GM23338 (cell line): ENCODE measurements at regions not wholly inside any gene's neighbourhood (a gene's known extent, or its start where the extent isn't known, plus 50 kb on each side); places are given as distances from the start of the nearest gene placed in this dataset.

Experiments
- ATAC-seq: fragments of 200-7000 bp; cut with Tn5 transposase; 3 replicates; pipeline ENCODE4 v1.9.1; 2020
- DNase-seq: peaks from one replicate; pipeline ENCODE4 v3.0.0-alpha.2; 2015; ENCODE audit warnings: low spot score
- H2AFZ ChIP-seq: fragments of 200-600 bp; sonication (generic); 2 replicates; pipeline ENCODE4 v1.8.0; 2016; ENCODE audit warnings: antibody characterized with exemption, mild to moderate bottlenecking, moderate library complexity
- H3F3A ChIP-seq: fragments of 200-600 bp; sonication (generic); replicated peaks from 2 replicates; pipeline ENCODE4 v1.8.0; 2017; ENCODE audit warnings: antibody characterized with exemption, mixed run types, low read depth
- H3K27ac ChIP-seq: fragments of 200-600 bp; sonication (generic); 2 replicates; pipeline ENCODE4 v1.6.1; 2016; ENCODE audit warnings: low read depth
- H3K27me3 ChIP-seq: fragments of 200-600 bp; sonication (generic); 2 replicates; pipeline ENCODE4 v1.8.0; 2016; ENCODE audit warnings: mild to moderate bottlenecking, mixed run types, moderate library complexity; ENCODE audit not compliant: insufficient read depth
- H3K36me3 ChIP-seq: fragments of 200-600 bp; sonication (generic); 2 replicates; pipeline ENCODE4 v1.8.0; 2016; ENCODE audit warnings: mild to moderate bottlenecking; ENCODE audit not compliant: insufficient read depth
- H3K4me1 ChIP-seq: fragments of 200-600 bp; sonication (generic); 2 replicates; pipeline ENCODE4 v1.8.0; 2016; ENCODE audit warnings: mild to moderate bottlenecking, moderate library complexity; ENCODE audit not compliant: insufficient read depth
- H3K4me2 ChIP-seq: fragments of 200-600 bp; sonication (generic); 2 replicates; pipeline ENCODE4 v1.7.1; 2017; ENCODE audit warnings: mixed run types
- H3K4me3 ChIP-seq: fragments of 200-600 bp; sonication (generic); 2 replicates; pipeline ENCODE4 v1.6.1; 2016; ENCODE audit warnings: mixed run types
- H3K79me2 ChIP-seq: fragments of 200-600 bp; sonication (generic); replicated peaks from 2 replicates; pipeline ENCODE4 v1.8.0; 2017; ENCODE audit warnings: mild to moderate bottlenecking; ENCODE audit not compliant: insufficient read depth
- H3K9me2 ChIP-seq: fragments of 200-600 bp; sonication (generic); 2 replicates; pipeline ENCODE4 v1.8.0; 2017; ENCODE audit not compliant: insufficient read depth
- H4K20me1 ChIP-seq: fragments of 200-600 bp; sonication (generic); replicated peaks from 2 replicates; pipeline ENCODE4 v1.8.0; 2017; ENCODE audit warnings: mild to moderate bottlenecking; ENCODE audit not compliant: insufficient read depth
- H3K27ac Mint-ChIP-seq: 2 replicates; pipeline ENCODE4 v1.8.0; 2020; ENCODE audit warnings: inconsistent platforms, mild to moderate bottlenecking, moderate library complexity, mixed read lengths
- H3K27me3 Mint-ChIP-seq: 3 replicates; pipeline ENCODE4 v1.8.0; 2022; ENCODE audit warnings: low read depth, mild to moderate bottlenecking, moderate library complexity, mixed read lengths, inconsistent platforms; ENCODE audit not compliant: insufficient read depth, poor library complexity
- H3K36me3 Mint-ChIP-seq: 3 replicates; pipeline ENCODE4 v1.8.0; 2021; ENCODE audit warnings: low read depth, mild to moderate bottlenecking, inconsistent platforms, moderate library complexity, mixed read lengths
- H3K4me1 Mint-ChIP-seq: 3 replicates; pipeline ENCODE4 v1.8.0; 2020; ENCODE audit warnings: mild to moderate bottlenecking, inconsistent platforms, mixed read lengths
- H3K4me3 Mint-ChIP-seq: 3 replicates; pipeline ENCODE4 v1.8.0; 2021; ENCODE audit warnings: moderate library complexity, mild to moderate bottlenecking, inconsistent platforms, mixed read lengths
- H3K9me3 Mint-ChIP-seq: 3 replicates; pipeline ENCODE4 v1.8.0; 2020; ENCODE audit warnings: moderate library complexity, mild to moderate bottlenecking, inconsistent platforms, mixed read lengths
- CREB1 ChIP-seq: fragments of 250-450 bp; sonication (Bioruptor Pico); IDR thresholded peaks from 2 replicates; pipeline ENCODE4 v1.5.0; 2020; ENCODE audit warnings: low read depth, mild to moderate bottlenecking, moderate library complexity
- CTCF ChIP-seq, 2 experiments: fragments of 200-600 bp in 1 of 2; sonication (generic) in 1 of 2; conservative IDR thresholded peaks; 2 replicates each; pipeline versions ENCODE4 v1.5.1 to v1.6.1; 2016 to 2017; ENCODE audit warnings: antibody characterized with exemption in 2 of 2, low read depth in 2 of 2, mild to moderate bottlenecking in 2 of 2, moderate library complexity in 1 of 2
- EZH2phosphoT487 ChIP-seq: fragments of 200-600 bp; sonication (generic); IDR thresholded peaks from one replicate; pipeline ENCODE4 v1.8.1; 2018; ENCODE audit warnings: antibody characterized with exemption; ENCODE audit not compliant: unreplicated experiment
- JUNB ChIP-seq: IDR thresholded peaks from one replicate; pipeline ENCODE4 v1.6.1; 2016; ENCODE audit warnings: antibody characterized with exemption; ENCODE audit not compliant: unreplicated experiment
- NANOG ChIP-seq: IDR thresholded peaks from 2 replicates; pipeline ENCODE4 v1.6.1; 2016; ENCODE audit warnings: antibody characterized with exemption, borderline replicate concordance
- POLR2AphosphoS5 ChIP-seq: IDR thresholded peaks from 2 replicates; pipeline ENCODE4 v1.6.1; 2016; ENCODE audit warnings: antibody characterized with exemption, low read depth
- REST ChIP-seq: IDR thresholded peaks from one replicate; pipeline ENCODE4 v1.6.1; 2018; ENCODE audit warnings: antibody characterized with exemption; ENCODE audit not compliant: unreplicated experiment
- ZNF114 ChIP-seq: fragments of 250-450 bp; sonication (Bioruptor Pico); IDR thresholded peaks from 2 replicates; pipeline ENCODE4 v1.5.0; 2020; ENCODE audit warnings: mild to moderate bottlenecking, moderate library complexity
- ZNF331 ChIP-seq: fragments of 250-450 bp; sonication (Bioruptor Pico); IDR thresholded peaks from 2 replicates; pipeline ENCODE4 v1.5.0; 2020; ENCODE audit warnings: low read depth, mild to moderate bottlenecking, moderate library complexity

GRCh38 chr9:22288661-22289060 is 158.0 kb upstream of the DMRTA1 start:
- no peak overlapping the region for H3K4me3 Mint-ChIP-seq

GRCh38 chr9:22307013-22307711 is 139.5 kb upstream of the DMRTA1 start:
- H3K79me2 ChIP-seq, result no peaks in the 10 kb centered on the region
- no peaks in the 10 kb centered on the region for H3K36me3 ChIP-seq
- H3K27me3 ChIP-seq, result no peaks in the 10 kb centered on the region
- H3K9me3 Mint-ChIP-seq, result no peaks in the 10 kb centered on the region
- H3K4me3 ChIP-seq, result no peak overlapping the region
- DNase-seq (peak; percentile 84), ATAC-seq (peak; percentile 41; the same call in 1 of the 3 replicates)
- H3K27ac Mint-ChIP-seq, result peak overlapping the region; percentile 20; the same call in 1 of the 2 replicates
- H3K4me1 ChIP-seq, result 0 out of 2 replicates have a peak, but pooled peaks cover 6% of the 10 kb centered on the region
- TF ChIP-seq ZNF114, result no peak
- no peak for TF ChIP-seq POLR2AphosphoS5
- TF ChIP-seq CREB1 (CRISPR knock-in tag), result no peak
- peak; percentile 80 to 85 for TF ChIP-seq CTCF (conservative IDR thresholded peaks at IDR 0.05; ENCODE audit: low read depth in 2 of 2)
- no peak for TF ChIP-seq JUNB
- no peak overlapping the region for H3K4me2 ChIP-seq
- peaks cover 6% of the 10 kb centered on the region; the same call in 2 of the 3 replicates for H3K4me1 Mint-ChIP-seq
- no peaks in the 10 kb centered on the region for H3K9me2 ChIP-seq
- H3K36me3 Mint-ChIP-seq, result no peaks in the 10 kb centered on the region
- no peak overlapping the region for H2AFZ ChIP-seq
- H3F3A ChIP-seq, result no peaks in the 10 kb centered on the region
- no peaks in the 10 kb centered on the region for H3K27me3 Mint-ChIP-seq
- no peak overlapping the region for H3K27ac ChIP-seq
- H4K20me1 ChIP-seq, result no peaks in the 10 kb centered on the region
- H3K4me3 Mint-ChIP-seq, result no peak overlapping the region

More at GRCh38 chr9:22288661-22289060, 158.0 kb upstream of the DMRTA1 start:
- Mint-ChIP-seq H3K27me3 (no peaks in the 10 kb centered on the region), H3K36me3 (no peaks in the 10 kb centered on the region), H3K4me1 (no peaks in the 10 kb centered on the region; the same call in 2 of the 3 replicates), H3K9me3 (no peaks in the 10 kb centered on the region; the same call in 2 of the 3 replicates), H3K27ac (no peak overlapping the region)
- no peaks in the 10 kb centered on the region for H3K79me2 ChIP-seq
- H3K4me3 ChIP-seq, result no peak overlapping the region
- no peaks in the 10 kb centered on the region for H3K27me3 ChIP-seq
- no peak for TF ChIP-seq REST
- TF ChIP-seq EZH2phosphoT487, result no peak
- no peak for TF ChIP-seq ZNF331 (CRISPR knock-in tag)
- no peak for TF ChIP-seq NANOG
- TF ChIP-seq CREB1 (CRISPR knock-in tag), result no peak
- TF ChIP-seq POLR2AphosphoS5, result no peak
- H3K9me2 ChIP-seq, result no peaks in the 10 kb centered on the region
- no peak overlapping the region for H3K4me2 ChIP-seq
- H3F3A ChIP-seq, result no peaks in the 10 kb centered on the region
- H4K20me1 ChIP-seq, result no peaks in the 10 kb centered on the region
- no peak overlapping the region for H3K27ac ChIP-seq
- H3K4me1 ChIP-seq, result no peaks in the 10 kb centered on the region
- no peak for ATAC-seq
- DNase-seq, result no peak
- H3K36me3 ChIP-seq, result no peaks in the 10 kb centered on the region
- H2AFZ ChIP-seq, result no peak overlapping the region
